Subcutaneous abdominal adipose tissue (tissue), 5 donors: ENCODE measurements at regions not wholly inside any gene's neighbourhood (a gene's known extent, or its start where the extent isn't known, plus 50 kb on each side); places are given as distances from the start of the nearest gene placed in this dataset.

Experiments used
- H3K27ac ChIP-seq: one replicate; pipeline ENCODE4 v1.7.0; 2013; ENCODE audit warnings: low read depth, mild to moderate bottlenecking, inconsistent platforms, low read length, moderate library complexity
- H3K27me3 ChIP-seq, 5 donors: one replicate each; pipeline ENCODE4 v1.7.0; 2013; ENCODE audit warnings: low read length in 5 of 5, inconsistent platforms in 1 of 5; ENCODE audit not compliant: control insufficient read depth in 5 of 5, insufficient read depth in 4 of 5
- H3K36me3 ChIP-seq, 5 donors: one replicate each; pipeline ENCODE4 v1.7.0; 2013; ENCODE audit warnings: low read length in 5 of 5; ENCODE audit not compliant: control insufficient read depth in 5 of 5, insufficient read depth in 5 of 5
- H3K4me1 ChIP-seq, 5 donors: one replicate each; pipeline ENCODE4 v1.7.0; 2013; ENCODE audit warnings: low read length in 5 of 5, mild to moderate bottlenecking in 3 of 5, moderate library complexity in 1 of 5; ENCODE audit not compliant: control insufficient read depth in 5 of 5, insufficient read depth in 5 of 5
- H3K4me3 ChIP-seq, 5 donors: one replicate each; pipeline ENCODE4 v1.7.0; 2013; ENCODE audit warnings: low read length in 5 of 5, low read depth in 1 of 5
- H3K9ac ChIP-seq, 5 donors: one replicate each; pipeline ENCODE4 v1.7.0; 2013; ENCODE audit warnings: low read length in 5 of 5, mild to moderate bottlenecking in 4 of 5, moderate library complexity in 3 of 5
- H3K9me3 ChIP-seq, 5 donors: one replicate each; pipeline ENCODE4 v1.7.0; 2013; ENCODE audit warnings: low read length in 5 of 5; ENCODE audit not compliant: control insufficient read depth in 5 of 5
- donor health status: healthy.
- donor health status: healthy.
- donor health status: healthy.
- donor health status: healthy.
- donor health status: healthy.

GRCh38 chr5:100260968-100261367 lies 274.2 kb upstream of the FAM174A start:
- H3K4me3 ChIP-seq, result no peak overlapping the region
- H3K27ac ChIP-seq, result no peak overlapping the region
- H3K4me1 ChIP-seq, result no peaks in the 10 kb centered on the region
- no peaks in the 10 kb centered on the region for H3K9me3 ChIP-seq
- no peaks in the 10 kb centered on the region for H3K27me3 ChIP-seq
- H3K9ac ChIP-seq, result no peak overlapping the region
- no peaks in the 10 kb centered on the region for H3K36me3 ChIP-seq

- Histone ChIP-seq H3K27me3 (no peaks in the 10 kb centered on the region), H3K9me3 (no peaks in the 10 kb centered on the region), H3K27ac (no peak overlapping the region), H3K4me3 (no peak overlapping the region), H3K4me1 (no peaks in the 10 kb centered on the region), H3K9ac (no peak overlapping the region), H3K36me3 (no peaks in the 10 kb centered on the region)
These were observed 282.2 kb upstream of the FAM174A start for GRCh38 chr5:100252944-100253343.

GRCh38 chr5:100252037-100252436 lies 283.1 kb upstream of the FAM174A start:
- Histone ChIP-seq H3K27ac (no peak overlapping the region), H3K4me3 (no peak overlapping the region), H3K36me3 (no peaks in the 10 kb centered on the region), H3K9me3 (no peaks in the 10 kb centered on the region), H3K4me1 (no peaks in the 10 kb centered on the region), H3K27me3 (no peaks in the 10 kb centered on the region), H3K9ac (no peak overlapping the region)

- Histone ChIP-seq H3K4me1 (no peaks in the 10 kb centered on the region), H3K36me3 (no peaks in the 10 kb centered on the region), H3K27me3 (no peaks in the 10 kb centered on the region), H3K27ac (no peak overlapping the region), H3K9ac (no peak overlapping the region), H3K9me3 (no peaks in the 10 kb centered on the region), H3K4me3 (no peak overlapping the region)
These were observed 285.3 kb upstream of the FAM174A start for GRCh38 chr5:100249884-100250269.

GRCh38 chr5:100249211-100249883 lies 285.8 kb upstream of the FAM174A start:
- Histone ChIP-seq H3K4me3 (no peak overlapping the region), H3K9ac (no peak overlapping the region), H3K27me3 (no peaks in the 10 kb centered on the region), H3K36me3 (no peaks in the 10 kb centered on the region), H3K9me3 (no peaks in the 10 kb centered on the region), H3K27ac (no peak overlapping the region), H3K4me1 (no peaks in the 10 kb centered on the region)

GRCh38 chr5:100232736-100233135 lies 302.4 kb upstream of the FAM174A start:
- H3K4me3 ChIP-seq, result no peak overlapping the region
- no peak overlapping the region for H3K9ac ChIP-seq
- H3K4me1 ChIP-seq, result no peaks in the 10 kb centered on the region
- no peak overlapping the region for H3K27ac ChIP-seq
- no peaks in the 10 kb centered on the region for H3K36me3 ChIP-seq
- H3K27me3 ChIP-seq, result no peaks in the 10 kb centered on the region
- peaks cover 0 to 7% (median 0%) of the 10 kb centered on the region in 5 donors for H3K9me3 ChIP-seq

- Histone ChIP-seq H3K27me3 (no peaks in the 10 kb centered on the region), H3K9ac (no peak overlapping the region), H3K9me3 (no peaks in the 10 kb centered on the region), H3K4me1 (no peaks in the 10 kb centered on the region), H3K36me3 (no peaks in the 10 kb centered on the region), H3K27ac (no peak overlapping the region), H3K4me3 (no peak overlapping the region)
These were observed 346.4 kb upstream of the FAM174A start for GRCh38 chr5:100188778-100189177.

GRCh38 chr5:100188339-100188738 lies 346.8 kb upstream of the FAM174A start:
- Histone ChIP-seq H3K27me3 (no peaks in the 10 kb centered on the region), H3K9me3 (no peaks in the 10 kb centered on the region), H3K9ac (no peak overlapping the region), H3K36me3 (no peaks in the 10 kb centered on the region), H3K27ac (no peak overlapping the region), H3K4me1 (no peaks in the 10 kb centered on the region), H3K4me3 (no peak overlapping the region)

GRCh38 chr5:100186181-100186580 lies 349.0 kb upstream of the FAM174A start:
- no peaks in the 10 kb centered on the region for H3K27me3 ChIP-seq
- no peaks in the 10 kb centered on the region for H3K4me1 ChIP-seq
- no peak overlapping the region for H3K4me3 ChIP-seq
- no peaks in the 10 kb centered on the region for H3K36me3 ChIP-seq
- H3K9ac ChIP-seq, result no peak overlapping the region
- H3K9me3 ChIP-seq, result no peaks in the 10 kb centered on the region
- H3K27ac ChIP-seq, result no peak overlapping the region

GRCh38 chr5:100182402-100182801 lies 352.8 kb upstream of the FAM174A start:
- H3K36me3 ChIP-seq, result no peaks in the 10 kb centered on the region
- H3K9me3 ChIP-seq, result no peaks in the 10 kb centered on the region
- H3K4me1 ChIP-seq, result no peaks in the 10 kb centered on the region
- no peak overlapping the region for H3K4me3 ChIP-seq
- no peaks in the 10 kb centered on the region for H3K27me3 ChIP-seq
- no peak overlapping the region for H3K27ac ChIP-seq
- H3K9ac ChIP-seq, result no peak overlapping the region

GRCh38 chr5:100175346-100175745 lies 359.8 kb upstream of the FAM174A start:
- Histone ChIP-seq H3K27ac (no peak overlapping the region), H3K9me3 (no peaks in the 10 kb centered on the region), H3K4me3 (no peak overlapping the region), H3K36me3 (no peaks in the 10 kb centered on the region), H3K9ac (no peak overlapping the region), H3K27me3 (no peaks in the 10 kb centered on the region), H3K4me1 (no peaks in the 10 kb centered on the region)
